ENCODE measurements at regions not wholly inside any gene's neighbourhood (a gene's known extent, or its start where the extent isn't known, plus 50 kb on each side); places are given as distances from the start of the nearest gene placed in this dataset.

- Histone ChIP-seq H3K4me3 (ENCODE audit: low read depth, low read length) (no peak overlapping the region), H3K27me3 (replicated peaks) (no peaks in the 10 kb centered on the region), H3K36me3 (replicated peaks) (no peaks in the 10 kb centered on the region), H3K27ac (no peak overlapping the region)
- in situ Hi-C loops (cut with HindIII; ENCODE audit: low pct_ligation_motif_present, low sequenced_read_pairs), result no loop called here
- TF ChIP-seq CTCF (IDR thresholded peaks at IDR 0.05; ENCODE audit: low read depth, low read length, missing control alignments), result no peak
- no peak for DNase-seq
Measured at GRCh38 chr11:70624598-70624993, 226.3 kb downstream of the CTTN start.

GRCh38 chr11:70625051-70625450 is 226.7 kb downstream of the CTTN start:
- Histone ChIP-seq H3K4me3 (ENCODE audit: low read depth, low read length) (no peak overlapping the region), H3K27ac (no peak overlapping the region), H3K36me3 (replicated peaks) (no peaks in the 10 kb centered on the region), H3K27me3 (replicated peaks) (no peaks in the 10 kb centered on the region)
- no peak for DNase-seq
- in situ Hi-C loops (cut with HindIII; ENCODE audit: low pct_ligation_motif_present, low sequenced_read_pairs), result no loop called here
- TF ChIP-seq CTCF (IDR thresholded peaks at IDR 0.05; ENCODE audit: low read depth, low read length, missing control alignments), result no peak

GRCh38 chr11:70625582-70626518 is 227.5 kb downstream of the CTTN start:
- in situ Hi-C loops (cut with HindIII; ENCODE audit: low pct_ligation_motif_present, low sequenced_read_pairs), result no loop called here
- H3K36me3 ChIP-seq (replicated peaks), result no peaks in the 10 kb centered on the region
- no peak for DNase-seq
- no peak overlapping the region for H3K27ac ChIP-seq
- no peak for TF ChIP-seq CTCF (IDR thresholded peaks at IDR 0.05; ENCODE audit: low read depth, low read length, missing control alignments)
- no peak overlapping the region for H3K4me3 ChIP-seq (ENCODE audit: low read depth, low read length)
- H3K27me3 ChIP-seq (replicated peaks), result no peaks in the 10 kb centered on the region

- in situ Hi-C loops (cut with HindIII; ENCODE audit: low pct_ligation_motif_present, low sequenced_read_pairs), result no loop called here
- no peaks in the 10 kb centered on the region for H3K36me3 ChIP-seq (replicated peaks)
Measured at GRCh38 chr11:70627219-70627618, 228.9 kb downstream of the CTTN start.

GRCh38 chr11:70628176-70628854 is 230.0 kb downstream of the CTTN start:
- H3K36me3 ChIP-seq (replicated peaks), result no peaks in the 10 kb centered on the region
- TF ChIP-seq CTCF (IDR thresholded peaks at IDR 0.05; ENCODE audit: low read depth, low read length, missing control alignments), result no peak
- H3K27ac ChIP-seq, result no peak overlapping the region
- DNase-seq, result no peak
- in situ Hi-C loops (cut with HindIII; ENCODE audit: low pct_ligation_motif_present, low sequenced_read_pairs), result no loop called here
- H3K27me3 ChIP-seq (replicated peaks), result no peaks in the 10 kb centered on the region
- H3K4me3 ChIP-seq (ENCODE audit: low read depth, low read length), result no peak overlapping the region

More at GRCh38 chr11:70627219-70627618, 228.9 kb downstream of the CTTN start:
- Histone ChIP-seq H3K27me3 (replicated peaks) (no peaks in the 10 kb centered on the region), H3K27ac (no peak overlapping the region), H3K4me3 (ENCODE audit: low read depth, low read length) (no peak overlapping the region)
- no peak for DNase-seq
- TF ChIP-seq CTCF (IDR thresholded peaks at IDR 0.05; ENCODE audit: low read depth, low read length, missing control alignments), result no peak
